Parathyroid adenoma (tissue), 2 donors: ENCODE measurements at regions not wholly inside any gene's neighbourhood (a gene's known extent, or its start where the extent isn't known, plus 50 kb on each side); places are given as distances from the start of the nearest gene placed in this dataset.

ENCODE experiments used
- H2AFZ ChIP-seq: fragments of 300-600 bp; sonication (generic); one replicate; pipeline ENCODE4 v1.7.0; 2017; ENCODE audit warnings: antibody characterized with exemption, mild to moderate bottlenecking
- H3K27ac ChIP-seq: fragments of 300-600 bp; sonication (generic); one replicate; pipeline ENCODE4 v1.7.0; 2017
- H3K27me3 ChIP-seq: fragments of 300-600 bp; sonication (generic); one replicate; pipeline ENCODE4 v1.7.0; 2017; ENCODE audit warnings: low read length; ENCODE audit not compliant: control insufficient read depth, insufficient read depth
- H3K36me3 ChIP-seq: fragments of 300-600 bp; sonication (generic); one replicate; pipeline ENCODE4 v1.7.0; 2017; ENCODE audit warnings: low read length; ENCODE audit not compliant: control insufficient read depth, insufficient read depth
- H3K4me1 ChIP-seq: fragments of 300-600 bp; sonication (generic); one replicate; pipeline ENCODE4 v1.7.0; 2017; ENCODE audit warnings: control low read depth
- H3K4me2 ChIP-seq: fragments of 300-600 bp; sonication (generic); one replicate; pipeline ENCODE4 v1.7.0; 2017; ENCODE audit warnings: low read length
- H3K4me3 ChIP-seq: fragments of 300-600 bp; sonication (generic); one replicate; pipeline ENCODE4 v1.7.0; 2017; ENCODE audit warnings: low read depth, low read length
- H3K79me2 ChIP-seq: fragments of 300-600 bp; sonication (generic); one replicate; pipeline ENCODE4 v1.7.0; 2017; ENCODE audit warnings: control low read depth
- H3K9ac ChIP-seq: fragments of 300-600 bp; sonication (generic); one replicate; pipeline ENCODE4 v1.7.0; 2017; ENCODE audit warnings: mild to moderate bottlenecking
- H3K9me3 ChIP-seq: fragments of 300-600 bp; sonication (generic); one replicate; pipeline ENCODE4 v1.7.0; 2017; ENCODE audit warnings: low read length; ENCODE audit not compliant: control insufficient read depth
- CTCF ChIP-seq: fragments of 300-600 bp; sonication (generic); IDR thresholded peaks from one replicate; pipeline ENCODE4 v1.7.0; 2017; ENCODE audit warnings: antibody characterized with exemption, mild to moderate bottlenecking
- donor health status: primary hyperparathyroidism.

GRCh38 chr10:111916011-111916410 is 267.6 kb downstream of the GPAM start:
- H3K4me1 ChIP-seq, result no peaks in the 10 kb centered on the region
- no peaks in the 10 kb centered on the region for H3K79me2 ChIP-seq
- no peaks in the 10 kb centered on the region for H3K36me3 ChIP-seq
- no peaks in the 10 kb centered on the region for H3K27me3 ChIP-seq
- no peaks in the 10 kb centered on the region for H3K9me3 ChIP-seq
- no peak for TF ChIP-seq CTCF
- no peak overlapping the region for H3K9ac ChIP-seq
- no peak overlapping the region for H3K27ac ChIP-seq
- H3K4me2 ChIP-seq, result no peak overlapping the region
- no peak overlapping the region for H3K4me3 ChIP-seq
- no peak overlapping the region for H2AFZ ChIP-seq

DNA sequence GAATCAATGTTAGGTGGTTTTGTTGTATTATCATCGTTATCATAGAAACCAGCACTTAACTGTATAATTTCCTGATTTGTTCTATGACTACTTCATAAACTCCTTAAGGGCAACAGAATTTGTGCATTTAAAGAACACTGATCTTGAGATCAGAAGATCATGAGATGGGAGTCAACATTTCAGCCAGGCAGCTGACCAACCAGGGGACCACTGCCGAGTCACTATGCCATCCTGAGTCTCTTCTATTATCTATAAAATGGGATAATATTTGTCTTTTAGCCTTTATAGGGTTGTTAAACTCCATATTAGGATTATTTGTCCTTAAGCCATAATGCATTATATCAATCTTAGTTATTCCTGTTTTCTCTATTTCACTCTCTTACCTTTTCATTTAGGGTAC is 261.7 kb downstream of the GPAM start:
- H3K79me2 ChIP-seq, result no peaks in the 10 kb centered on the region
- H3K27ac ChIP-seq, result no peak overlapping the region
- H3K27me3 ChIP-seq, result no peaks in the 10 kb centered on the region
- H3K36me3 ChIP-seq, result no peaks in the 10 kb centered on the region
- TF ChIP-seq CTCF, result no peak
- H2AFZ ChIP-seq, result no peak overlapping the region
- H3K4me3 ChIP-seq, result no peak overlapping the region
- no peaks in the 10 kb centered on the region for H3K9me3 ChIP-seq
- no peak overlapping the region for H3K9ac ChIP-seq
- no peaks in the 10 kb centered on the region for H3K4me1 ChIP-seq
- no peak overlapping the region for H3K4me2 ChIP-seq

GRCh38 chr10:111923032-111923431 is 260.5 kb downstream of the GPAM start:
- TF ChIP-seq CTCF, result no peak
- Histone ChIP-seq H3K9ac (no peak overlapping the region), H3K27ac (no peak overlapping the region), H3K36me3 (no peaks in the 10 kb centered on the region), H3K9me3 (no peaks in the 10 kb centered on the region), H3K27me3 (no peaks in the 10 kb centered on the region), H3K4me2 (no peak overlapping the region), H3K79me2 (no peaks in the 10 kb centered on the region), H2AFZ (no peak overlapping the region), H3K4me3 (no peak overlapping the region), H3K4me1 (no peaks in the 10 kb centered on the region)

- no peaks in the 10 kb centered on the region for H3K4me1 ChIP-seq
- no peaks in the 10 kb centered on the region for H3K79me2 ChIP-seq
- no peak overlapping the region for H3K9ac ChIP-seq
- no peaks in the 10 kb centered on the region for H3K36me3 ChIP-seq
- no peaks in the 10 kb centered on the region for H3K9me3 ChIP-seq
- no peak overlapping the region for H3K27ac ChIP-seq
- no peak overlapping the region for H3K4me3 ChIP-seq
- no peak overlapping the region for H3K4me2 ChIP-seq
- no peaks in the 10 kb centered on the region for H3K27me3 ChIP-seq
- TF ChIP-seq CTCF, result no peak
- no peak overlapping the region for H2AFZ ChIP-seq
Measured at GRCh38 chr10:111926286-111926685, 257.3 kb downstream of the GPAM start.

GRCh38 chr10:111933937-111934336 is 249.6 kb downstream of the GPAM start:
- Histone ChIP-seq H3K9me3 (no peaks in the 10 kb centered on the region), H3K4me1 (no peaks in the 10 kb centered on the region), H3K4me3 (no peak overlapping the region), H3K9ac (no peak overlapping the region), H3K27ac (no peak overlapping the region), H2AFZ (no peak overlapping the region), H3K27me3 (no peaks in the 10 kb centered on the region), H3K4me2 (no peak overlapping the region), H3K79me2 (no peaks in the 10 kb centered on the region), H3K36me3 (no peaks in the 10 kb centered on the region)
- TF ChIP-seq CTCF, result no peak
